Testis (tissue), 2 donors: ENCODE measurements at regions not wholly inside any gene's neighbourhood (a gene's known extent, or its start where the extent isn't known, plus 50 kb on each side); places are given as distances from the start of the nearest gene placed in this dataset.

Experiments used
- POLR2A ChIP-seq: fragments of 450-650 bp; IDR thresholded peaks from one replicate; pipeline ENCODE4 v1.6.1; 2017; ENCODE audit warnings: antibody characterized with exemption, mild to moderate bottlenecking, moderate library complexity
- TF ChIP-seq, protein P1 (sequence below), 3 experiments: fragments of 450-650 bp in 2 of 3; fragments of 200-600 bp in 1 of 3; sonication (generic) in 1 of 3; IDR thresholded peaks; one replicate each; pipeline ENCODE4 v1.5.1; 2016 to 2019; ENCODE audit warnings: antibody characterized with exemption in 3 of 3, mild to moderate bottlenecking in 2 of 3, moderate library complexity in 1 of 3

DNA sequence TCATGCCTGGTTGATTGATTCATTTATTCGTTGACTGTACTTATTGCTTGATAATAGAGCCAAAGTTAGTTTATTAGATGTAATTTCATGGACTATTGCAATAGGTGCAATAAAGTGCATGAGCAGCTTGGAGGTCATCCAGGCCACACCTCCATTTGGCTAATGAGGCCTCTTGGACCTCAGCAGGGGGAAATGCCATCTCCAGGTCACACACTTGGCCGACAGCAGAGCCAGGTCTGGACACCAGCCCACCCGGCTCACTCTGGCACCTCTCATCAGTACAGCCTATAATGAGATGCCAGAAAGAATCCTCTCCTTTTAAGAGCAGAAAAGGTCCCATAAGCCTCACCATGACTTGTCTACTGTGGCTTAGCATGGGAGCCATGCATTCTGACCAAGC, 71.2 kb upstream of the AFF3 start:
- TF ChIP-seq, protein P1, sequence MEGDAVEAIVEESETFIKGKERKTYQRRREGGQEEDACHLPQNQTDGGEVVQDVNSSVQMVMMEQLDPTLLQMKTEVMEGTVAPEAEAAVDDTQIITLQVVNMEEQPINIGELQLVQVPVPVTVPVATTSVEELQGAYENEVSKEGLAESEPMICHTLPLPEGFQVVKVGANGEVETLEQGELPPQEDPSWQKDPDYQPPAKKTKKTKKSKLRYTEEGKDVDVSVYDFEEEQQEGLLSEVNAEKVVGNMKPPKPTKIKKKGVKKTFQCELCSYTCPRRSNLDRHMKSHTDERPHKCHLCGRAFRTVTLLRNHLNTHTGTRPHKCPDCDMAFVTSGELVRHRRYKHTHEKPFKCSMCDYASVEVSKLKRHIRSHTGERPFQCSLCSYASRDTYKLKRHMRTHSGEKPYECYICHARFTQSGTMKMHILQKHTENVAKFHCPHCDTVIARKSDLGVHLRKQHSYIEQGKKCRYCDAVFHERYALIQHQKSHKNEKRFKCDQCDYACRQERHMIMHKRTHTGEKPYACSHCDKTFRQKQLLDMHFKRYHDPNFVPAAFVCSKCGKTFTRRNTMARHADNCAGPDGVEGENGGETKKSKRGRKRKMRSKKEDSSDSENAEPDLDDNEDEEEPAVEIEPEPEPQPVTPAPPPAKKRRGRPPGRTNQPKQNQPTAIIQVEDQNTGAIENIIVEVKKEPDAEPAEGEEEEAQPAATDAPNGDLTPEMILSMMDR (IDR thresholded peaks at IDR 0.05), result no peak
- no peak for TF ChIP-seq POLR2A
